Colonic mucosa (tissue), 4 donors: ENCODE measurements at regions not wholly inside any gene's neighbourhood (a gene's known extent, or its start where the extent isn't known, plus 50 kb on each side); places are given as distances from the start of the nearest gene placed in this dataset.

ENCODE experiments used
- DNase-seq: peaks from one replicate; pipeline ENCODE4 v3.0.0-alpha.2; 2020
- H3K27ac ChIP-seq: fragments of 200-600 bp; one replicate; pipeline ENCODE4 v1.8.0; 2021
- H3K27me3 ChIP-seq: fragments of 200-600 bp; one replicate; pipeline ENCODE4 v1.8.0; 2021
- H3K36me3 ChIP-seq: fragments of 200-600 bp; one replicate; pipeline ENCODE4 v1.8.0; 2021
- H3K4me1 ChIP-seq: fragments of 200-600 bp; one replicate; pipeline ENCODE4 v1.8.0; 2021; ENCODE audit warnings: mild to moderate bottlenecking
- H3K4me3 ChIP-seq: fragments of 200-600 bp; one replicate; pipeline ENCODE4 v1.8.0; 2021
- H3K9ac ChIP-seq, 2 donors: one replicate each; pipeline ENCODE4 v1.7.0; 2013; ENCODE audit warnings: control low read depth in 2 of 2, low read depth in 2 of 2, low read length in 2 of 2
- H3K9me3 ChIP-seq: fragments of 200-600 bp; one replicate; pipeline ENCODE4 v1.8.0; 2021
- CTCF ChIP-seq: fragments of 200-600 bp; IDR thresholded peaks from one replicate; pipeline ENCODE4 v1.8.0; 2022; ENCODE audit warnings: antibody characterized with exemption, mild to moderate bottlenecking
- intact Hi-C: fragments of 100-400 bp; cut with DNase I; formaldehyde crosslinking; loops from one replicate; pipeline ENCODE4 v1.14.1; 2022
- donor health status: healthy.
- donor health status: DM: no; HTN: no; CAD: no.
- donor health status: DM: no; HTN: no; CAD: no.

GRCh38 chr9:13484186-13484585 lies 204.7 kb upstream of the MPDZ start:
- no peak for TF ChIP-seq CTCF
- H3K9ac ChIP-seq: no peak overlapping the region
- H3K27me3 ChIP-seq: no peaks in the 10 kb centered on the region
- no peak overlapping the region for H3K4me3 ChIP-seq
- H3K9me3 ChIP-seq: no peaks in the 10 kb centered on the region
- H3K36me3 ChIP-seq: no peaks in the 10 kb centered on the region
- DNase-seq: no peak
- intact Hi-C loops: no loop called here
- H3K27ac ChIP-seq: no peak overlapping the region
- no peaks in the 10 kb centered on the region for H3K4me1 ChIP-seq

- no peaks in the 10 kb centered on the region for H3K27me3 ChIP-seq
- H3K4me3 ChIP-seq: no peak overlapping the region
- DNase-seq: no peak
- no peak overlapping the region for H3K9ac ChIP-seq
- H3K4me1 ChIP-seq: no peaks in the 10 kb centered on the region
- H3K9me3 ChIP-seq: no peaks in the 10 kb centered on the region
- H3K36me3 ChIP-seq: no peaks in the 10 kb centered on the region
- TF ChIP-seq CTCF: no peak
- intact Hi-C loops: no loop called here
- no peak overlapping the region for H3K27ac ChIP-seq
Measured at GRCh38 chr9:13481274-13481673, 201.8 kb upstream of the MPDZ start.

GRCh38 chr9:13480693-13481092 lies 201.2 kb upstream of the MPDZ start:
- no peak for TF ChIP-seq CTCF
- Histone ChIP-seq H3K4me1 (no peaks in the 10 kb centered on the region), H3K36me3 (no peaks in the 10 kb centered on the region), H3K4me3 (no peak overlapping the region), H3K9me3 (no peaks in the 10 kb centered on the region), H3K9ac (no peak overlapping the region), H3K27me3 (no peaks in the 10 kb centered on the region), H3K27ac (no peak overlapping the region)
- no peak for DNase-seq
- intact Hi-C loops: no loop called here

GRCh38 chr9:13479096-13479495 lies 199.6 kb upstream of the MPDZ start:
- no peak for DNase-seq
- Histone ChIP-seq H3K27ac (no peak overlapping the region), H3K4me1 (no peaks in the 10 kb centered on the region), H3K27me3 (no peaks in the 10 kb centered on the region), H3K4me3 (no peak overlapping the region), H3K36me3 (no peaks in the 10 kb centered on the region), H3K9me3 (no peaks in the 10 kb centered on the region), H3K9ac (no peak overlapping the region)
- intact Hi-C loops: no loop called here
- no peak for TF ChIP-seq CTCF

GRCh38 chr9:13478639-13479038 lies 199.1 kb upstream of the MPDZ start:
- H3K9me3 ChIP-seq: no peaks in the 10 kb centered on the region
- H3K4me1 ChIP-seq: no peaks in the 10 kb centered on the region
- H3K36me3 ChIP-seq: no peaks in the 10 kb centered on the region
- no peak overlapping the region for H3K27ac ChIP-seq
- no peak for TF ChIP-seq CTCF
- DNase-seq: no peak
- no peaks in the 10 kb centered on the region for H3K27me3 ChIP-seq
- H3K4me3 ChIP-seq: no peak overlapping the region
- no peak overlapping the region for H3K9ac ChIP-seq
- intact Hi-C loops: no loop called here

- Histone ChIP-seq H3K9me3 (no peaks in the 10 kb centered on the region), H3K27me3 (no peaks in the 10 kb centered on the region), H3K4me3 (no peak overlapping the region), H3K9ac (no peak overlapping the region), H3K27ac (no peak overlapping the region), H3K4me1 (no peaks in the 10 kb centered on the region), H3K36me3 (no peaks in the 10 kb centered on the region)
- no peak for TF ChIP-seq CTCF
- intact Hi-C loops: no loop called here
- no peak for DNase-seq
Measured at GRCh38 chr9:13478160-13478559, 198.7 kb upstream of the MPDZ start.
